ENCODE measurements at regions not wholly inside any gene's neighbourhood (a gene's known extent, or its start where the extent isn't known, plus 50 kb on each side); places are given as distances from the start of the nearest gene placed in this dataset.

DNA sequence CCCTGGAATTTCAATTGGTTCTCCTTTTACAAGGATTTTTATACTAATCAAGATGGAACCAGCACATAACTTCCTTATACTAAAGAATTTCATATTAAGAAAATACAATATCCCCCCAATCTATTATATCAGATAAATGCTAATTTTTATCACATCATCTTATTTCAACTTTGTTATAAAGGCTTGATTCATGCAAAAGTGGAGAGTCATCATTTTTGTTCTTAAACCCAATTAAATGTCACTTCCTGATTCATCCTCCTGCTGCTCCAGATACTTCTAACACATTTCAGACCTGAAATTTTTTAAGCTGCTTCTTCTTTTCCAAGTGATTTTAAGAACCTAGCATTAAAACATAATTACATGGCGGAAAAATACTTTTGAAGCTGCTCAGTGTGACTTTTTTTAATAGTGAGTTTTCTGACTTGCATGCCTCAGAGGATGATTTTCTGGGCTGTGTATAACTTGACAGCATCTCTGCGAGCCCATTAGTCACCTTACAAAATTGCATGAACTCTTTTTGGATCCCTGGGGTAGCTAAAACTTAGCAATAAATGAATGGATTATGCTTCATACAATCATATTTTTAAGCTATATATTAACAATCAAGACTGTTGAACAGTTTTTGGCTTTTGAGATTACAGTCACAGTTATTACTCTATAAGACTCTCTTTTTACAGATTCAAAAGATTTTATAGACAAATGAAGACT lies 134.1 kb downstream of the ELOVL4 start:
- Histone ChIP-seq H3K4me3 (ENCODE audit: low read depth, low read length) (no peak overlapping the region), H3K27ac (ENCODE audit: extremely low read depth, low read depth, low read length) (no peak overlapping the region), H3K9me3 (ENCODE audit: control insufficient read depth, insufficient read depth, low read depth, low read length) (no peaks in the 10 kb centered on the region), H3K4me1 (ENCODE audit: control insufficient read depth, insufficient read depth, low read length) (no peaks in the 10 kb centered on the region), H3K36me3 (ENCODE audit: control insufficient read depth in 2 of 2, insufficient read depth in 1 of 2, low read length in 2 of 2) (no peaks in the 10 kb centered on the region)
- ChIA-PET CTCF (interaction anchor here (0.6 to 2.8 kb wide), 32 partner anchors 8 to 1931 kb away, joined by 3 to 26 read pairs (median 6); no protein-coding TSS in a partner anchor), POLR2A (no interaction called here)
- no peak for TF ChIP-seq ZNF48 (tag by site-specific recombination; IDR thresholded peaks at IDR 0.05)
- no peak for TF ChIP-seq ZNF354C (tag by site-specific recombination; IDR thresholded peaks at IDR 0.05; ENCODE audit: borderline replicate concordance, low read depth)
- TF ChIP-seq ZNF24 (tag by site-specific recombination; IDR thresholded peaks at IDR 0.05): no peak
- TF ChIP-seq ZNF514 (tag by site-specific recombination; IDR thresholded peaks at IDR 0.05): no peak
- TF ChIP-seq ZNF10 (tag by site-specific recombination; IDR thresholded peaks at IDR 0.05): no peak
- no peak for TF ChIP-seq ZNF792 (tag by site-specific recombination; IDR thresholded peaks at IDR 0.05)
- TF ChIP-seq ZNF791 (tag by site-specific recombination; IDR thresholded peaks at IDR 0.05): no peak
- TF ChIP-seq IKZF3 (tag by site-specific recombination; IDR thresholded peaks at IDR 0.05): no peak
- TF ChIP-seq, protein P1, sequence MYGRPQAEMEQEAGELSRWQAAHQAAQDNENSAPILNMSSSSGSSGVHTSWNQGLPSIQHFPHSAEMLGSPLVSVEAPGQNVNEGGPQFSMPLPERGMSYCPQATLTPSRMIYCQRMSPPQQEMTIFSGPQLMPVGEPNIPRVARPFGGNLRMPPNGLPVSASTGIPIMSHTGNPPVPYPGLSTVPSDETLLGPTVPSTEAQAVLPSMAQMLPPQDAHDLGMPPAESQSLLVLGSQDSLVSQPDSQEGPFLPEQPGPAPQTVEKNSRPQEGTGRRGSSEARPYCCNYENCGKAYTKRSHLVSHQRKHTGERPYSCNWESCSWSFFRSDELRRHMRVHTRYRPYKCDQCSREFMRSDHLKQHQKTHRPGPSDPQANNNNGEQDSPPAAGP (tag by site-specific recombination; IDR thresholded peaks at IDR 0.05): no peak
- TF ChIP-seq, protein P2, sequence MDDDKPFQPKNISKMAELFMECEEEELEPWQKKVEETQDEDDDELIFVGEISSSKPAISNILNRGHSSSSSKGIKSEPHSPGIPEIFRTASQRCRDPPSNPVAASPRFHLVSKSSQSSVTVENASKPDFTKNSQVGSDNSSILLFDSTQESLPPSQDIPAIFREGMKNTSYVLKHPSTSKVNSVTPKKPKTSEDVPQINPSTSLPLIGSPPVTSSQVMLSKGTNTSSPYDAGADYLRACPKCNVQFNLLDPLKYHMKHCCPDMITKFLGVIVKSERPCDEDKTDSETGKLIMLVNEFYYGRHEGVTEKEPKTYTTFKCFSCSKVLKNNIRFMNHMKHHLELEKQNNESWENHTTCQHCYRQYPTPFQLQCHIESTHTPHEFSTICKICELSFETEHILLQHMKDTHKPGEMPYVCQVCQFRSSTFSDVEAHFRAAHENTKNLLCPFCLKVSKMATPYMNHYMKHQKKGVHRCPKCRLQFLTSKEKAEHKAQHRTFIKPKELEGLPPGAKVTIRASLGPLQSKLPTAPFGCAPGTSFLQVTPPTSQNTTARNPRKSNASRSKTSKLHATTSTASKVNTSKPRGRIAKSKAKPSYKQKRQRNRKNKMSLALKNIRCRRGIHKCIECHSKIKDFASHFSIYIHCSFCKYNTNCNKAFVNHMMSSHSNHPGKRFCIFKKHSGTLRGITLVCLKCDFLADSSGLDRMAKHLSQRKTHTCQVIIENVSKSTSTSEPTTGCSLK (tag by site-specific recombination; IDR thresholded peaks at IDR 0.05): no peak
- TF ChIP-seq ZNF175 (tag by site-specific recombination; IDR thresholded peaks at IDR 0.05): no peak
- no peak for TF ChIP-seq KLF8 (tag by site-specific recombination; IDR thresholded peaks at IDR 0.05)
- TF ChIP-seq ZNF155 (tag by site-specific recombination; IDR thresholded peaks at IDR 0.05): no peak
- TF ChIP-seq SCRT1 (tag by site-specific recombination; IDR thresholded peaks at IDR 0.05; ENCODE audit: borderline replicate concordance): no peak
- no peak for TF ChIP-seq PBX3 (CRISPR knock-in tag; IDR thresholded peaks at IDR 0.05)

GRCh38 chr6:79812195-79812594 lies 135.2 kb downstream of the ELOVL4 start:
- CTCF ChIA-PET: interaction anchor here (0.6 to 2.8 kb wide), 3 partner anchors 12 to 57 kb away, joined by 3 to 17 read pairs (median 4); no protein-coding TSS in a partner anchor
- TF ChIP-seq, protein P3, sequence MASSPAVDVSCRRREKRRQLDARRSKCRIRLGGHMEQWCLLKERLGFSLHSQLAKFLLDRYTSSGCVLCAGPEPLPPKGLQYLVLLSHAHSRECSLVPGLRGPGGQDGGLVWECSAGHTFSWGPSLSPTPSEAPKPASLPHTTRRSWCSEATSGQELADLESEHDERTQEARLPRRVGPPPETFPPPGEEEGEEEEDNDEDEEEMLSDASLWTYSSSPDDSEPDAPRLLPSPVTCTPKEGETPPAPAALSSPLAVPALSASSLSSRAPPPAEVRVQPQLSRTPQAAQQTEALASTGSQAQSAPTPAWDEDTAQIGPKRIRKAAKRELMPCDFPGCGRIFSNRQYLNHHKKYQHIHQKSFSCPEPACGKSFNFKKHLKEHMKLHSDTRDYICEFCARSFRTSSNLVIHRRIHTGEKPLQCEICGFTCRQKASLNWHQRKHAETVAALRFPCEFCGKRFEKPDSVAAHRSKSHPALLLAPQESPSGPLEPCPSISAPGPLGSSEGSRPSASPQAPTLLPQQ (tag by site-specific recombination; IDR thresholded peaks at IDR 0.05): no peak
- TF ChIP-seq ZNF157 (tag by site-specific recombination; IDR thresholded peaks at IDR 0.05): no peak
- TF ChIP-seq MEIS1 (CRISPR knock-in tag; IDR thresholded peaks at IDR 0.05; ENCODE audit: borderline replicate concordance): no peak
- no peak for TF ChIP-seq ZNF776 (tag by site-specific recombination; IDR thresholded peaks at IDR 0.05; ENCODE audit: borderline replicate concordance)
- TF ChIP-seq ZNF677 (tag by site-specific recombination; IDR thresholded peaks at IDR 0.05): no peak
- no peak for TF ChIP-seq SP3 (tag by site-specific recombination; IDR thresholded peaks at IDR 0.05)
- no peak for TF ChIP-seq ZNF843 (tag by site-specific recombination; IDR thresholded peaks at IDR 0.05)
- no peak for TF ChIP-seq ZNF175 (tag by site-specific recombination; IDR thresholded peaks at IDR 0.05)
- no peak for TF ChIP-seq GLI4 (tag by site-specific recombination; IDR thresholded peaks at IDR 0.05)
- TF ChIP-seq KLF16 (tag by site-specific recombination; IDR thresholded peaks at IDR 0.05): no peak
- TF ChIP-seq SALL2 (tag by site-specific recombination; IDR thresholded peaks at IDR 0.05; ENCODE audit: borderline replicate concordance): no peak
- no peak for TF ChIP-seq ZNF510 (tag by site-specific recombination; IDR thresholded peaks at IDR 0.05; ENCODE audit: insufficient replicate concordance)
- H3K9me3 ChIP-seq (ENCODE audit: control insufficient read depth, insufficient read depth, low read depth, low read length): no peaks in the 10 kb centered on the region
- no peaks in the 10 kb centered on the region for H3K36me3 ChIP-seq (ENCODE audit: control insufficient read depth in 2 of 2, insufficient read depth in 1 of 2, low read length in 2 of 2)
- H3K4me3 ChIP-seq (ENCODE audit: low read depth, low read length): no peak overlapping the region
- no peak overlapping the region for H3K27ac ChIP-seq (ENCODE audit: extremely low read depth, low read depth, low read length)
- POLR2A ChIA-PET: no interaction called here
- H3K4me1 ChIP-seq (ENCODE audit: control insufficient read depth, insufficient read depth, low read length): no peaks in the 10 kb centered on the region
